ENCODE measurements at regions not wholly inside any gene's neighbourhood (a gene's known extent, or its start where the extent isn't known, plus 50 kb on each side); places are given as distances from the start of the nearest gene placed in this dataset.

GRCh38 chr11:36724742-36725385 lies 126.8 kb upstream of the RAG2 start:
- Histone ChIP-seq H3K4me3 (replicated peaks; ENCODE audit: low read depth, low read length) (no peak overlapping the region), H3K36me3 (ENCODE audit: control insufficient read depth, insufficient read depth, low read length) (no peaks in the 10 kb centered on the region; the same call in 1 of the 2 replicates), H3K27me3 (replicated peaks; ENCODE audit: control insufficient read depth, insufficient read depth, low read length) (no peaks in the 10 kb centered on the region)
- no peak for TF ChIP-seq CTCF (IDR thresholded peaks at IDR 0.05; ENCODE audit: insufficient read depth, low read length, poor library complexity, severe bottlenecking)
- peak; percentile 30 for DNase-seq (ENCODE audit: extremely low read depth, insufficient read length)

GRCh38 chr11:36722421-36722820 lies 124.4 kb upstream of the RAG2 start:
- DNase-seq (ENCODE audit: extremely low read depth, insufficient read length) = no peak
- Histone ChIP-seq H3K27me3 (replicated peaks; ENCODE audit: control insufficient read depth, insufficient read depth, low read length) (no peaks in the 10 kb centered on the region), H3K36me3 (ENCODE audit: control insufficient read depth, insufficient read depth, low read length) (no peaks in the 10 kb centered on the region; the same call in 1 of the 2 replicates), H3K4me3 (replicated peaks; ENCODE audit: low read depth, low read length) (no peak overlapping the region)
- TF ChIP-seq CTCF (IDR thresholded peaks at IDR 0.05; ENCODE audit: insufficient read depth, low read length, poor library complexity, severe bottlenecking) = no peak

GRCh38 chr11:36719358-36720107 lies 121.5 kb upstream of the RAG2 start:
- Histone ChIP-seq H3K4me3 (replicated peaks; ENCODE audit: low read depth, low read length) (no peak overlapping the region), H3K36me3 (ENCODE audit: control insufficient read depth, insufficient read depth, low read length) (no peaks in the 10 kb centered on the region; the same call in 1 of the 2 replicates), H3K27me3 (replicated peaks; ENCODE audit: control insufficient read depth, insufficient read depth, low read length) (no peaks in the 10 kb centered on the region)
- TF ChIP-seq CTCF (IDR thresholded peaks at IDR 0.05; ENCODE audit: insufficient read depth, low read length, poor library complexity, severe bottlenecking) = no peak
- DNase-seq (ENCODE audit: extremely low read depth, insufficient read length) = no peak

- no peak for TF ChIP-seq CTCF (IDR thresholded peaks at IDR 0.05; ENCODE audit: insufficient read depth, low read length, poor library complexity, severe bottlenecking)
- no peak for DNase-seq (ENCODE audit: extremely low read depth, insufficient read length)
- H3K4me3 ChIP-seq (replicated peaks; ENCODE audit: low read depth, low read length) = no peak overlapping the region
- no peaks in the 10 kb centered on the region; the same call in 1 of the 2 replicates for H3K36me3 ChIP-seq (ENCODE audit: control insufficient read depth, insufficient read depth, low read length)
- H3K27me3 ChIP-seq (replicated peaks; ENCODE audit: control insufficient read depth, insufficient read depth, low read length) = no peaks in the 10 kb centered on the region
These were observed 120.4 kb upstream of the RAG2 start for GRCh38 chr11:36718451-36718850.

GRCh38 chr11:36713715-36714114 lies 115.7 kb upstream of the RAG2 start:
- no peaks in the 10 kb centered on the region for H3K27me3 ChIP-seq (replicated peaks; ENCODE audit: control insufficient read depth, insufficient read depth, low read length)
- no peaks in the 10 kb centered on the region for H3K36me3 ChIP-seq (ENCODE audit: control insufficient read depth, insufficient read depth, low read length)
- H3K4me3 ChIP-seq (replicated peaks; ENCODE audit: low read depth, low read length) = no peak overlapping the region
- no peak for DNase-seq (ENCODE audit: extremely low read depth, insufficient read length)
- no peak for TF ChIP-seq CTCF (IDR thresholded peaks at IDR 0.05; ENCODE audit: insufficient read depth, low read length, poor library complexity, severe bottlenecking)

Measured in GM06990 (cell line).